HG03097 (cell line): ENCODE measurements at regions not wholly inside any gene's neighbourhood (a gene's known extent, or its start where the extent isn't known, plus 50 kb on each side); places are given as distances from the start of the nearest gene placed in this dataset.

Experiments
- ATAC-seq: cut with Tn5 transposase; IDR thresholded peaks from one replicate; pipeline ENCODE4 v1.9.1; 2021; ENCODE audit not compliant: unreplicated experiment, low FRiP score

GRCh38 chr1:91152331-91152730 is 130.5 kb upstream of the ZNF644 start:
- ATAC-seq, result no peak

GRCh38 chr1:91151702-91152101 is 129.9 kb upstream of the ZNF644 start:
- ATAC-seq, result no peak

- ATAC-seq, result no peak
These were observed 126.8 kb upstream of the ZNF644 start for GRCh38 chr1:91148641-91149069.

- ATAC-seq, result no peak
These were observed 120.0 kb upstream of the ZNF644 start for GRCh38 chr1:91141858-91142257.

- no peak for ATAC-seq
These were observed 117.1 kb upstream of the ZNF644 start for GRCh38 chr1:91138959-91139358.

GRCh38 chr1:91137173-91137852 is 115.5 kb upstream of the ZNF644 start:
- ATAC-seq, result no peak

GRCh38 chr1:91135799-91136198 is 114.0 kb upstream of the ZNF644 start:
- ATAC-seq, result no peak

GRCh38 chr1:91133248-91133647 is 111.4 kb upstream of the ZNF644 start:
- ATAC-seq, result no peak

- ATAC-seq, result no peak
These were observed 108.6 kb upstream of the ZNF644 start for GRCh38 chr1:91130256-91130985.

GRCh38 chr1:91129458-91129857 is 107.6 kb upstream of the ZNF644 start:
- no peak for ATAC-seq

GRCh38 chr1:91129017-91129416 is 107.2 kb upstream of the ZNF644 start:
- no peak for ATAC-seq

- no peak for ATAC-seq
These were observed 103.2 kb upstream of the ZNF644 start for GRCh38 chr1:91124989-91125417.

GRCh38 chr1:91124290-91124985 is 102.6 kb upstream of the ZNF644 start:
- ATAC-seq, result no peak

GRCh38 chr1:91123773-91124172 is 101.9 kb upstream of the ZNF644 start:
- ATAC-seq, result no peak

GRCh38 chr1:91123319-91123718 is 101.5 kb upstream of the ZNF644 start:
- no peak for ATAC-seq

GRCh38 chr1:91122106-91122717 is 100.4 kb upstream of the ZNF644 start:
- ATAC-seq, result no peak

- ATAC-seq, result no peak
These were observed 99.5 kb upstream of the ZNF644 start for GRCh38 chr1:91121366-91121765.

GRCh38 chr1:91120936-91121335 is 99.1 kb upstream of the ZNF644 start:
- ATAC-seq, result no peak

- no peak for ATAC-seq
These were observed 98.6 kb upstream of the ZNF644 start for GRCh38 chr1:91120421-91120820.

GRCh38 chr1:91104712-91105111 is 82.9 kb upstream of the ZNF644 start:
- ATAC-seq, result no peak

GRCh38 chr1:91101328-91101727 is 79.5 kb upstream of the ZNF644 start:
- ATAC-seq, result no peak
